Coronary artery (tissue), 2 donors: ENCODE measurements at regions not wholly inside any gene's neighbourhood (a gene's known extent, or its start where the extent isn't known, plus 50 kb on each side); places are given as distances from the start of the nearest gene placed in this dataset.

Experiments used
- DNase-seq: peaks from one replicate; pipeline ENCODE4 v3.0.0-alpha.2; 2017; ENCODE audit warnings: low spot score
- H3K27ac ChIP-seq, 2 donors: fragments of 200-600 bp; sonication (generic); one replicate each; pipeline ENCODE4 v1.5.1; 2016 to 2019
- H3K4me3 ChIP-seq: fragments of 200-600 bp; sonication (generic); 2 replicates; pipeline ENCODE4 v1.5.1; 2016; ENCODE audit warnings: mild to moderate bottlenecking, moderate library complexity
- TF ChIP-seq, protein P1 (sequence below): fragments of 200-600 bp; sonication (generic); IDR thresholded peaks from one replicate; pipeline ENCODE4 v1.5.1; 2019; ENCODE audit warnings: antibody characterized with exemption

DNA sequence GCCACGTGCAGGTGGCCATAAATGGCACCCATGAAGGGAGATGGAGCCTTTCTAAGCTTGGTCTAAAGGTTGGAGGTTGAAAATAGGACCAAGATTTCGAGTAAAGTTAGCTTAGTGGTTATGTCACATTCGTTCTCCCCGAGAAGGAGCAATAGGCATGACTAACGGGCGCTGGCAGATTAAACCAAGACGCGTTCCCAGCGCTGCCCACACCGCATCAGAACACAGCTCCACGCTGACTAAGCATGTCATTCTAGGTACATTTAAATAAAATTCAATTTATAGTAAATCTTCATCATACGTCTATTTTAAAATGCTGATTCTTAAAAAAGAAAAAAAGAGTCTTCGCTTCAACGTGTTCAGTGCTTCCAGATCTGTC lies 95.0 kb upstream of the IRS2 start:
- no peak overlapping the region for H3K4me3 ChIP-seq
- no peak for DNase-seq
- TF ChIP-seq, protein P1, sequence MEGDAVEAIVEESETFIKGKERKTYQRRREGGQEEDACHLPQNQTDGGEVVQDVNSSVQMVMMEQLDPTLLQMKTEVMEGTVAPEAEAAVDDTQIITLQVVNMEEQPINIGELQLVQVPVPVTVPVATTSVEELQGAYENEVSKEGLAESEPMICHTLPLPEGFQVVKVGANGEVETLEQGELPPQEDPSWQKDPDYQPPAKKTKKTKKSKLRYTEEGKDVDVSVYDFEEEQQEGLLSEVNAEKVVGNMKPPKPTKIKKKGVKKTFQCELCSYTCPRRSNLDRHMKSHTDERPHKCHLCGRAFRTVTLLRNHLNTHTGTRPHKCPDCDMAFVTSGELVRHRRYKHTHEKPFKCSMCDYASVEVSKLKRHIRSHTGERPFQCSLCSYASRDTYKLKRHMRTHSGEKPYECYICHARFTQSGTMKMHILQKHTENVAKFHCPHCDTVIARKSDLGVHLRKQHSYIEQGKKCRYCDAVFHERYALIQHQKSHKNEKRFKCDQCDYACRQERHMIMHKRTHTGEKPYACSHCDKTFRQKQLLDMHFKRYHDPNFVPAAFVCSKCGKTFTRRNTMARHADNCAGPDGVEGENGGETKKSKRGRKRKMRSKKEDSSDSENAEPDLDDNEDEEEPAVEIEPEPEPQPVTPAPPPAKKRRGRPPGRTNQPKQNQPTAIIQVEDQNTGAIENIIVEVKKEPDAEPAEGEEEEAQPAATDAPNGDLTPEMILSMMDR: no peak
- H3K27ac ChIP-seq: no peak overlapping the region

DNA sequence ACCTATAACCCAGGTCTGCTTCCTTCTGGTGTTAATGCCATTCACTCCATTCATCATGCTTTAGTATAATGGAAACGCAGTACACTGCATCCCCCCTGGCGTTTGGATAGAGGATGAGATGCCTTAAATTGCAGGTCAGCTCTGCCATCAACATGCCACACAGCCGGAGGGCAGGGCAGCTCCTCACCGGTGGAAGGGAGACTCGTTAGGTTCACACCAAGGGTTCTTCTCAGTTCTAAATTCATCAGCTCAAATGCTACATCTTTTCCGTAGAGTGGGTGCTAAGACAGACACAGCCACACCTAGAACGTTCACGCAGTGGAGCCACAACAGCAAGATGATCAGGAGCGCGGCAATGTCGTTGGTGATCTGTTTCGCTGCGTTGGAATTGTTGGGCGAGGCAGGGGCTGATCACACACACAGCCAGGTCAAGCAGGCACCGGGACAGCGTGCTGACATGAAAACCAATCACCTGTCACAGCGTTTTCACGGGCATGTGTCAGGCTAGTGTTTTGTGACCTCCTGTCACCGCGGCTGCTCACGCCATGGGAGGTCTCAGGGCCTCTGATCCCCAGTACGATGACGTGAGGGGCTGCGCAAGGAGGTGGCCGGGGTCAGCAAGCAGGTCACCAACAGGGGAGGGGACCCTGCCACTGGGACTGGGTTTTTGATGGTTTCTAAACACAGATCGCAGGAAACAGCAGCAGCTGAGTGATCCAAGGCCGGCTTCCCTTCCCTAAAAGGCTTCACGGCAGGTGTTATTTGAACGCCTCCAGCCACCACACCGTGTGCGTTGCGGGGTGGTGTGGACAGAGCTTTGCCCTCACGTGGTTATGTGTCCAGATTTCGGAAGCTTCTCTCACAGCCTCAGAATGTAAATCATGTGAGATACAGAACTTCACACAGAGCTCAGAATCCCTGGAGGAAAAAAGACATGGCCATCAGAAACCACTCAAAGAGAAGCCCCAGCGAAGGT lies 94.3 kb upstream of the IRS2 start:
- H3K4me3 ChIP-seq: no peak overlapping the region
- TF ChIP-seq, protein P1: no peak
- H3K27ac ChIP-seq: no peak overlapping the region
- no peak for DNase-seq

DNA sequence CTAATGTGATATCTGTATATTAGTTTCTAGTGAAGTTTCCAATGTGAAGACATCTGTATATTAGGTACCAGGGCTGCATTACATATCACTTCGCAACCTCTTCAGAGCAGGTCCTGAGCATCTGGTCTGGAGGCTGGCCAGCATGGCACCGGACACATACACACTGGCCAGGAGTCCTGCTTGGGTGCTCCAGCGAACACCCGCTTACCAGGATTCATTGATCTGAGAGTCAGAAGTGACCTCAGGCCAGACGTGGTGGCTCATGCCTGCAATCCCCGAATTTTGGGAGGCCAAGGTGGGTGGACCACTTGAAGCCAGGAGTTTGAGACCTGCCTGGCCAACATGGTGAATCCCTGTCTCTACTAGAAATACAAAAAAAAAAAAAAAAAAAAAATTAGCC lies 93.0 kb upstream of the IRS2 start:
- no peak for DNase-seq
- H3K4me3 ChIP-seq: no peak overlapping the region
- TF ChIP-seq, protein P1: no peak
- H3K27ac ChIP-seq: no peak overlapping the region

DNA sequence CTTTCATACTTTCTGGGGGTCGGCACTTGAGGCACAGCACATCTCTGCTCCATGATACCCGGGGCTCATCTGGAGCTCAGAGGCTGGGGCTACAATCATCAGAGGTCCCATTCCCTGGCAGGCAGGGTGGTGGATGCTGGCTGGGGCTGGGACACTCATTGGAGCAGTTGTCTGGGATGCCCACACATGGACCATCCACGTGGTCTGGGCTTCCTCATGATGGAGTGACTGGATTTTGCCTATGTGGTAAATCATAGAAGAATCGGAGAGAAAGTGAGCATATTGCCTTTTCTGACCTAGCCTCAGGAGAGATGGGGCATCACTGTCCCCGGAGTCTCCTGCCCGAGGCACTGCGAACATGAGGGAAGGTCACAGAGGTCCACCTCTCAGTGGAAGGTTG lies 91.4 kb upstream of the IRS2 start:
- DNase-seq: no peak
- H3K27ac ChIP-seq: no peak overlapping the region

DNA sequence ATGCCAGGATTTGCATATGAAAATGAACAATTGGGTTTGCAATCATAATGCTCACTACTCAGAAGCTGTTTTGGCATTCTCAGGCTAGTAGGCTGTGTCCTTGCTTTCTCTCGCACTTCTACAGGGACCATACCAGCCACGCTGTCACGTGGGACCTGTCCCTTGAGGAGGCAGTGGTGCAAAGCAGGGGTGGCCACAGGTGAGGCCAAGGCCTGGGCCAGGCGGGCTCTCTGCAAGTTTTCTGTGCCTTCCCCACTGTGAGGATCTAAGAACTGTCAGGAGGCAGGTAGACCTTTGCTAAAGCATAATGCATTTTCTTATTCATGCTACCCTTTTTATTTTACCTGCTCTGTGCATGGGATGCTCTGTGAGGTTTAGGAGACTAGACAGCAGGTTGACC lies 89.4 kb upstream of the IRS2 start:
- no peak overlapping the region for H3K4me3 ChIP-seq
- TF ChIP-seq, protein P1: no peak
- no peak for DNase-seq
- H3K27ac ChIP-seq: peak overlapping the region; percentile 70 to 89

More for the DNA sequence above, 91.4 kb upstream of the IRS2 start:
- H3K4me3 ChIP-seq: no peak overlapping the region
- TF ChIP-seq, protein P1: no peak

DNA sequence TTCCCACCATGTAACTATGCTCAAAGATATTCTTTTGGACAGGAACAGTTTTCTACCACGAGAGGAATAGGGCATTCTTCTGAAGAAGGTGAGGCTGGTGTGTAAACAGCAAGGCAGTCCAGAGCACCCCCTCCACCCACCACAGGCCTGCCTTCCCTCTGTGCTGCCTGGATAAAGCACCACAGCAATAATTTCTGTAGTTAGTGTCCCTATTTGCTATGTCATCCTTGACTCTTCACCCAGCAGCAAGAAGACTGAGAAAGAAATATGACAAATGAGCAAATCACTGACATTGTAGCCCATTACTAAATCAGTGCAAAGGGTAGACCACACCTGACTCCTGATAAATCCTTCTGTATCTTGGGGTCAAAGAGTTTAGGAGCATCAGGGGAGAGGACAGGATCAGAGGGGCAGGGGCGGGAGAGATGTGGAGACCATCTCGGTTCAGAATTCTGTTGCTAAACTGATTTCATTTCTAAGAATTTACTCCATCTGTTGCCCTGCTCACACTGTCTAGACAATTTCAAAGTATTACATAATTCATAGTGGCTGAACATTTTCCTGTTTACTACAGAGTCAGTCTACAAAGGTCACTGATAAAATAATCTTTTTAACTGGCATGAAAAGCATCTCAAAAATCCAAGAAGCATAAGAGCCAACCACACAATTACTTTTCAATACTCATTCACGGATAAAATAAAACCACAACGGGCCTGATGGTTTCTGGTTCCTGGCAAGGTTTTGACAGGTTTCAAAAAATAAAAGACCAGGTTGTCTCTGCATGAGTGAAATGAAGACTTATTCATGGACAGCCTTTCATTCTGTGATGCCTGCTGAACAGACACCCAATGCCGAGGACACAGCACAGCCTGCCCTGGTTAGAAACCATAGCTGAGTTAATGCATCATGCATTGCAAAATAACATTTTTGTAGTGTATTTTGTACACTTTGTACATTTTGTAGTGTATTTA lies 88.4 kb upstream of the IRS2 start:
- Histone ChIP-seq H3K4me3 (peak overlapping the region; percentile 25), H3K27ac (peak overlapping the region; percentile 70 to 89)
- TF ChIP-seq, protein P1: no peak
- DNase-seq: no peak
